ENCODE measurements at regions not wholly inside any gene's neighbourhood (a gene's known extent, or its start where the extent isn't known, plus 50 kb on each side); places are given as distances from the start of the nearest gene placed in this dataset.

DNA sequence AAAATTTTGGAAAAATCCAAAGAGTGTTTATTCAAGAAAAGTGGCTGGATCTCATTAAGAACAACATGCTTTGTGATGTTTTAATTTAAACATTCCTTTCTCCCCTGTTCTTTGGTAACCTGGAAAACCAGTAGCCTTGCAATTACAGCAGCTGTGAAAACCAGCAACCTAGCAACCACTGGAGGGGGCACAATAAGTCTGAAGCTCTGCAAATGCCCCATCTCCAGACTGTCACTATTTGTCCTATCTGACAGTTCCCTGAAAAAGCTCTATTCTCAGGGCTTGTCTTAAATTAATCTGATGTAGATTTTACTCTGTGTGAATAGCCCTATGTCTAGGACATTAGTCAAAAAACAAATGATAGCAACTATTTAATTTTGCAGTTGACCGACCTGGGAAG, 137.6 kb upstream of the THSD7A start:
- no peak for TF ChIP-seq CTCF (IDR thresholded peaks at IDR 0.05; ENCODE audit: insufficient read depth, low read length)
- TF ChIP-seq POLR2AphosphoS5 (IDR thresholded peaks at IDR 0.05; ENCODE audit: low read depth), result no peak
